Kidney epithelial cell (primary cell): ENCODE measurements at regions not wholly inside any gene's neighbourhood (a gene's known extent, or its start where the extent isn't known, plus 50 kb on each side); places are given as distances from the start of the nearest gene placed in this dataset.

Source experiments
- DNase-seq: peaks from one replicate; pipeline ENCODE4 v3.0.0-alpha.2; 2010; ENCODE audit warnings: low read depth
- H3K27me3 ChIP-seq: 2 replicates; pipeline ENCODE4 v1.6.0; 2011; ENCODE audit warnings: low read length; ENCODE audit not compliant: control insufficient read depth, insufficient read depth
- H3K36me3 ChIP-seq: 2 replicates; pipeline ENCODE4 v1.5.1; 2011; ENCODE audit warnings: low read length; ENCODE audit not compliant: control insufficient read depth, insufficient read depth
- H3K4me3 ChIP-seq: 2 replicates; pipeline ENCODE4 v1.5.1; 2011; ENCODE audit warnings: low read depth, mild to moderate bottlenecking, control low read depth, low read length
- TF ChIP-seq, protein P1 (sequence below): IDR thresholded peaks from 2 replicates; pipeline ENCODE4 v1.5.1; 2011; ENCODE audit warnings: mild to moderate bottlenecking, moderate library complexity, low read length, control low read depth, inconsistent platforms; ENCODE audit not compliant: insufficient read depth, poor library complexity, severe bottlenecking

DNA sequence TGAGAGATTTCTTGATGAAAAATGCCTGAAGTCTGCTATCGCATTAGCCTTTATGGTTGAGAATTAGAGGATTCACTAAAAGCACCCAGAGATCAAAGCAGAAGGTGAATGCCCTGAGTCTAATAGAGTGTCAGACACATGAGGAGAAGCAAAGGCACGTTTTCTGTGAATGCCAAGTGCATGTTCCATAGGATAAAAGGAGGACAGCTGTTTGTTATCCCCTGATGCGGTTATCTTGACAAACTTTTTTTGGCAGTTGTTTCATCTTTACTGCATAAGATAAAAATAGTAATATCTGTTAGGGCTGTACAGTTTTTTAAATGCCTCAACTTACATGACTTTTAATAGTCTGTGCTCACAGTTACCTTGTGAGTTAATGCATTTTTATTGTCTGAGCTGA is 65.3 kb upstream of the CD96 start:
- H3K36me3 ChIP-seq = no peaks in the 10 kb centered on the region
- TF ChIP-seq, protein P1, sequence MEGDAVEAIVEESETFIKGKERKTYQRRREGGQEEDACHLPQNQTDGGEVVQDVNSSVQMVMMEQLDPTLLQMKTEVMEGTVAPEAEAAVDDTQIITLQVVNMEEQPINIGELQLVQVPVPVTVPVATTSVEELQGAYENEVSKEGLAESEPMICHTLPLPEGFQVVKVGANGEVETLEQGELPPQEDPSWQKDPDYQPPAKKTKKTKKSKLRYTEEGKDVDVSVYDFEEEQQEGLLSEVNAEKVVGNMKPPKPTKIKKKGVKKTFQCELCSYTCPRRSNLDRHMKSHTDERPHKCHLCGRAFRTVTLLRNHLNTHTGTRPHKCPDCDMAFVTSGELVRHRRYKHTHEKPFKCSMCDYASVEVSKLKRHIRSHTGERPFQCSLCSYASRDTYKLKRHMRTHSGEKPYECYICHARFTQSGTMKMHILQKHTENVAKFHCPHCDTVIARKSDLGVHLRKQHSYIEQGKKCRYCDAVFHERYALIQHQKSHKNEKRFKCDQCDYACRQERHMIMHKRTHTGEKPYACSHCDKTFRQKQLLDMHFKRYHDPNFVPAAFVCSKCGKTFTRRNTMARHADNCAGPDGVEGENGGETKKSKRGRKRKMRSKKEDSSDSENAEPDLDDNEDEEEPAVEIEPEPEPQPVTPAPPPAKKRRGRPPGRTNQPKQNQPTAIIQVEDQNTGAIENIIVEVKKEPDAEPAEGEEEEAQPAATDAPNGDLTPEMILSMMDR = no peak
- DNase-seq = no peak
- H3K27me3 ChIP-seq = no peaks in the 10 kb centered on the region
- no peak overlapping the region for H3K4me3 ChIP-seq

DNA sequence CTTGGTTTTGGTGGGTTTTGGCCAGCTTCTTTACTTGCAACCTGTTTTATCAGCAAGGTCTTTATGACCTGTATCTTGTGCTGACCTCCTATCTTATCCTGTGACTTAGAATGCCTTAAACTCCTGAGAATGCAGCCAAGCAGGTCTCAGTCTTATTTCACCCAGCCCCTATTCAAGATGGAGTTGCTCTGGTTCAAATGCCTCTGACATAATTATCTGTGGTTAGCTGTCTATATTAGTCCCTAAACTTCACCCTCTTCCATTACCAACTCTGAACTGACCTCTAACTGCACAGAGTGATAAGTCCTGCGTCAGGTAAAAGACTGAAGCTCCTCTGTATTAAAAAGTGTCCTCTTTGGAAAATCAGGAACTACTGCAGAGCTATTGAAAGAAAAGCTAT is 61.9 kb upstream of the CD96 start:
- H3K27me3 ChIP-seq = no peaks in the 10 kb centered on the region
- TF ChIP-seq, protein P1 = no peak
- no peak for DNase-seq
- H3K36me3 ChIP-seq = no peaks in the 10 kb centered on the region
- H3K4me3 ChIP-seq = no peak overlapping the region

DNA sequence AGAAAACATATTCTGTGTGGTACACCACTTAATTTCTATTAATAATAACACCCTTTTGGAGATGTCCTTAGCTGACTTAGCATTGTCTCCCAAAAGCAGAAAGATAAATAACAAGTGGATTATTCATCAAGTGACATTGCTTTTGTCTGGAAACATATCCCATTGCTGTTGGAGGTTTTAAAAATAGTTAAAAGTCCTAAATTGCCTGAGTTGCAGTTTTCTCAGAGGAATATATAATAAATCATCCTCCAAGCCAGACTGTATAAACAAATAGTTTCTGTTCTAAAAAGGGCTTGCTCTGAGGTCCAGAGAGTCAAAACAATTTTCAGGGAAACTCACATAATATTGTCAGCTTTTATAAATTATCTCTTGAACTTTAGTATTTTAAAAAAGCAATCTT is 60.4 kb upstream of the CD96 start:
- TF ChIP-seq, protein P1 = no peak
- no peaks in the 10 kb centered on the region for H3K36me3 ChIP-seq
- no peak for DNase-seq
- no peaks in the 10 kb centered on the region for H3K27me3 ChIP-seq
- H3K4me3 ChIP-seq = no peak overlapping the region

DNA sequence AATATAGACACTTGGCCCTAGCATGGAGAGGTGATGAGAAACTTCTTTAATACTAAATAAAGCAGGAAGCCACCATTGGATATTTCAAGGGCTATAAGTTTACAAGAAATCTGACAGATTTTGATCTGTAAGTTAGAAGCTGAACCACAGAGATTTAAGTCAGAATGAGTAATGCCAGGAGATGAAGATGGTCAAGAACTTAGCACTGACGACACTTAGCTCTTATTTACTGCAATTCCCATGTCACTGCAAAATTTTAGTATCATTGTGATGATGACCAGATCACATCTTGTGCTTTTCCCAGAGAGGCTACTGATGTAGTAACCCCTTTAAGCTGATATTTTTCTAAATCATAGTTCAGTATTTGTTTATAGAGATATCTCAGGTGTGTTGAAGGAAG is 59.4 kb upstream of the CD96 start:
- TF ChIP-seq, protein P1 = no peak
- no peaks in the 10 kb centered on the region for H3K27me3 ChIP-seq

DNA sequence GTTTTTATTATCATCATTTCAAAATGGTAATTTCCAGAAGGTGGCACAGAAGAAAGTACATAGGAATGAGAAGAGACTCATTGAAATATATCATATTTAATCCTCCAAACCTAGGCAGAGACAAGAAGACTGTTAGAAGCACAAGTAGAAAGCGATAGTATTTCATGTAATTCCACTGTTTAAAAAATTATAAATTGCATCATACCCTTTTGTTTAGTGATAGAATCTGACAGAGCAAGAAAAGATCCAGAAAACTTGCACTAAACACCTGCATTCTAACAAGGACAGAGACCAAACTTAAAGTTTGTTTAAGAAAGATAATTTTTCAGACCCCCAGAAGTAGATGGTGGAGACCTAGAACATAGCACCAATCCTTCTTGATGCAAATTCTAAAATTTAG is 56.9 kb upstream of the CD96 start:
- TF ChIP-seq, protein P1 = no peak
- no peaks in the 10 kb centered on the region for H3K27me3 ChIP-seq

More for the DNA sequence above, 59.4 kb upstream of the CD96 start:
- Histone ChIP-seq H3K4me3 (no peak overlapping the region), H3K36me3 (no peaks in the 10 kb centered on the region)
- DNase-seq = no peak

More for the DNA sequence above, 56.9 kb upstream of the CD96 start:
- Histone ChIP-seq H3K4me3 (no peak overlapping the region), H3K36me3 (no peaks in the 10 kb centered on the region)
- no peak for DNase-seq
